ENCODE measurements at regions not wholly inside any gene's neighbourhood (a gene's known extent, or its start where the extent isn't known, plus 50 kb on each side); places are given as distances from the start of the nearest gene placed in this dataset.
A peak's percentile ranks its signal among the peaks of the same experiment; 100 is the strongest.

DNA sequence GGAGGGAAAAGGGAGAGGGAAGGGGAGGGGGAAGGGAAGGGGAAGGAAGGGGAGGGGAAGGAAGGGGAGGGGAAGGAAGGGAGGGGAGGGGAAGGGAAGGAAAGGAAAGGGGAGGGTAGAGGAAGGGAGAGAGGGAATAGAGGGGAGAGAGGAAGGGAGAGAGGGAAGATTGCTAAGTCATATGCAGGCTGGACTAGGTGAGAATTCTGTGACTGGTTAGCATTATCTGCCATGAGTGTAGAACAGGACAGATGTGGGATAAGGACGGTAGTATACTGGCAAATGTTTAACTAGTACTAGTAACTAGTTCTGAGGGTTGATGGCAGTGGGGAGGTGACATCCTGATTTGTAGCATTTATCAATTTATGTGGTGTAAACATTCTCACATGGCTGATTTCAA, 203.5 kb upstream of the RAD23B start:
- Histone ChIP-seq H3K36me3 (no peaks in the 10 kb centered on the region), H3K9me3 (ENCODE audit: severe bottlenecking) (no peaks in the 10 kb centered on the region), H3K27ac (no peak overlapping the region), H3K27me3 (ENCODE audit: insufficient read depth, low read depth, severe bottlenecking) (no peaks in the 10 kb centered on the region), H3K4me3 (ENCODE audit: low read depth, low read length) (no peak overlapping the region)
- no peak for DNase-seq
- TF ChIP-seq, protein P1, sequence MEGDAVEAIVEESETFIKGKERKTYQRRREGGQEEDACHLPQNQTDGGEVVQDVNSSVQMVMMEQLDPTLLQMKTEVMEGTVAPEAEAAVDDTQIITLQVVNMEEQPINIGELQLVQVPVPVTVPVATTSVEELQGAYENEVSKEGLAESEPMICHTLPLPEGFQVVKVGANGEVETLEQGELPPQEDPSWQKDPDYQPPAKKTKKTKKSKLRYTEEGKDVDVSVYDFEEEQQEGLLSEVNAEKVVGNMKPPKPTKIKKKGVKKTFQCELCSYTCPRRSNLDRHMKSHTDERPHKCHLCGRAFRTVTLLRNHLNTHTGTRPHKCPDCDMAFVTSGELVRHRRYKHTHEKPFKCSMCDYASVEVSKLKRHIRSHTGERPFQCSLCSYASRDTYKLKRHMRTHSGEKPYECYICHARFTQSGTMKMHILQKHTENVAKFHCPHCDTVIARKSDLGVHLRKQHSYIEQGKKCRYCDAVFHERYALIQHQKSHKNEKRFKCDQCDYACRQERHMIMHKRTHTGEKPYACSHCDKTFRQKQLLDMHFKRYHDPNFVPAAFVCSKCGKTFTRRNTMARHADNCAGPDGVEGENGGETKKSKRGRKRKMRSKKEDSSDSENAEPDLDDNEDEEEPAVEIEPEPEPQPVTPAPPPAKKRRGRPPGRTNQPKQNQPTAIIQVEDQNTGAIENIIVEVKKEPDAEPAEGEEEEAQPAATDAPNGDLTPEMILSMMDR (IDR thresholded peaks at IDR 0.05; ENCODE audit: low read depth, low read length) = no peak

DNA sequence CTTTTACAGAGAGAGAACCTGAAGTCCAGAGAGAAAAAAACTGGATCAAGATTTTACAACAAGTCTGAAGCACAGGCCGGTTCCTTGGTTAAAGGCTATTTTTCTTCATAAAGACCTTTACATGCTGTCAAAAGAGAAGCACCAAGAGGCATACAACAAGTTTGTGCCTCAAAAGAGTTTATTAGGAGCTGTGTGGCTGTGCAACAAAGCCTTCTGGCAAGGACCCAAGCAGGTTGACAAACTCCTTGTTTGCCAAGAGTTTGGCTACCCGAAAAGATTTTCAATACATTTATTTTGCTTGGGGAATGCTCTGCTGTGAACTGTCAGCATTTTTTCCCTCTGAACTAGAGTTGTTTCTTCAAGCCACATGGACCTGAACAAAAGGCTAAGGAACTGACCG, 202.9 kb upstream of the RAD23B start:
- Histone ChIP-seq H3K27ac (no peak overlapping the region), H3K9me3 (ENCODE audit: severe bottlenecking) (no peaks in the 10 kb centered on the region), H3K36me3 (no peaks in the 10 kb centered on the region), H3K27me3 (ENCODE audit: insufficient read depth, low read depth, severe bottlenecking) (no peaks in the 10 kb centered on the region), H3K4me3 (ENCODE audit: low read depth, low read length) (no peak overlapping the region)
- TF ChIP-seq, protein P1 (IDR thresholded peaks at IDR 0.05; ENCODE audit: low read depth, low read length) = no peak
- no peak for DNase-seq

DNA sequence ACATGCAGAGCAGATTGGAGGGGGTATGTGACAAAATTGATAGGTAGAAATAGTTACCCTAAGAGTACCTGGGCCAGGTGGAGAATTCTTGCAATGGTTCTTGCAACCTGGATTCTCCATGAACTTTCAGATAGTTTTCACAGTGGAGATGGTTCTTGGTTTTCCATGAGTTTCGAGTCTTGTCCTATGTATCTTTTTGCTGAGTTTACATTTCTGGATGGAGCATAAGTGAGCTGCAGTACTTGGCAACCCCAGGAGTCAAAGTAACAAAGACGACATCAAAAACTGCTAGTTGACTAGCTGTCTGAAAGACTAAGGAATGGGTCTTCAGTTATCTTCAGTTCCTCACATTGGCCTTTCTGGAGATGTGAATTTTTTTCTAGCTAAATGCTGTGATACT, 196.6 kb upstream of the RAD23B start:
- no peaks in the 10 kb centered on the region for H3K27me3 ChIP-seq (ENCODE audit: insufficient read depth, low read depth, severe bottlenecking)
- TF ChIP-seq, protein P1 (IDR thresholded peaks at IDR 0.05; ENCODE audit: low read depth, low read length) = no peak
- no peak for DNase-seq
- no peaks in the 10 kb centered on the region for H3K36me3 ChIP-seq
- no peak overlapping the region for H3K4me3 ChIP-seq (ENCODE audit: low read depth, low read length)
- H3K27ac ChIP-seq = no peak overlapping the region
- H3K9me3 ChIP-seq (ENCODE audit: severe bottlenecking) = no peaks in the 10 kb centered on the region

DNA sequence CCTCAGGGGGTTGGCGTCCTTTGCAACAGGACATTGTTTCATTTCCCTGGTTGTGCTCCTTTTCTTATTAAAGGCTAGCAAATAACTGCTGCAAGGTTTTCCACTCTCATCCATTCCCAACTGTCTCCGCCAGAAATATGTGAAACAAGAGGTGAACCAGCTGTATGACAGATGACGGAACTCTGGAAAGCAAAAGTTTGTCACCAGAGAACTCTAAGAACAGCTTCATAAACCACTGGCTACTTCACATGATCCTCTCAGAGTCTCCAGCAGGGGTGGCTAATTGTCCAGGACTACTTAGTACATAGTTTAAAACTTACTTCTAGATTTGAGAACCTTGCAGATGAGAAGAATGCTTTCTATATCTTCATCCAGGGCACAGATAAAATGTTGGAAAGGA, 195.9 kb upstream of the RAD23B start:
- no peak overlapping the region for H3K4me3 ChIP-seq (ENCODE audit: low read depth, low read length)
- H3K36me3 ChIP-seq = no peaks in the 10 kb centered on the region
- no peak overlapping the region for H3K27ac ChIP-seq
- no peak for DNase-seq
- no peaks in the 10 kb centered on the region for H3K27me3 ChIP-seq (ENCODE audit: insufficient read depth, low read depth, severe bottlenecking)
- no peaks in the 10 kb centered on the region for H3K9me3 ChIP-seq (ENCODE audit: severe bottlenecking)
- TF ChIP-seq, protein P1 (IDR thresholded peaks at IDR 0.05; ENCODE audit: low read depth, low read length) = peak; percentile 42; the same call in 1 of the 2 replicates

DNA sequence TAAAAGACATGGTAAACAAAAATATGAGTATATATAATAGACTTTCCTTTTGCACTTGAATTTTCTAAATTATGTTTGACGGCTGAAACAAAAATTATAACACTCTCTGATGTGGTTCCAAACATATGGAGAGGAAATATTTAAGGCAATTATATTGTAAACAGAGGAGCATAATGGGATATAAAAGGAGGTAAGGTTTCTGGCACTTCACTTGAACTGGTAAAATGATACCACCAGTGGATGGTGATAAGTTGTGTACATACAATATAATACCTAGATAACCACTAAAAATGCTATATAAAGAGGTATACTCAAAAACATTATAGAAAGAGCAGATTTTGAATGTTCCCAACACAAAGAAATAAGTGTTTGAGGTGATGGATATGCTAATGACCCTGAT, 192.9 kb upstream of the RAD23B start:
- Histone ChIP-seq H3K4me3 (ENCODE audit: low read depth, low read length) (no peak overlapping the region), H3K36me3 (no peaks in the 10 kb centered on the region), H3K9me3 (ENCODE audit: severe bottlenecking) (no peaks in the 10 kb centered on the region), H3K27ac (no peak overlapping the region), H3K27me3 (ENCODE audit: insufficient read depth, low read depth, severe bottlenecking) (no peaks in the 10 kb centered on the region)
- no peak for DNase-seq
- TF ChIP-seq, protein P1 (IDR thresholded peaks at IDR 0.05; ENCODE audit: low read depth, low read length) = no peak

DNA sequence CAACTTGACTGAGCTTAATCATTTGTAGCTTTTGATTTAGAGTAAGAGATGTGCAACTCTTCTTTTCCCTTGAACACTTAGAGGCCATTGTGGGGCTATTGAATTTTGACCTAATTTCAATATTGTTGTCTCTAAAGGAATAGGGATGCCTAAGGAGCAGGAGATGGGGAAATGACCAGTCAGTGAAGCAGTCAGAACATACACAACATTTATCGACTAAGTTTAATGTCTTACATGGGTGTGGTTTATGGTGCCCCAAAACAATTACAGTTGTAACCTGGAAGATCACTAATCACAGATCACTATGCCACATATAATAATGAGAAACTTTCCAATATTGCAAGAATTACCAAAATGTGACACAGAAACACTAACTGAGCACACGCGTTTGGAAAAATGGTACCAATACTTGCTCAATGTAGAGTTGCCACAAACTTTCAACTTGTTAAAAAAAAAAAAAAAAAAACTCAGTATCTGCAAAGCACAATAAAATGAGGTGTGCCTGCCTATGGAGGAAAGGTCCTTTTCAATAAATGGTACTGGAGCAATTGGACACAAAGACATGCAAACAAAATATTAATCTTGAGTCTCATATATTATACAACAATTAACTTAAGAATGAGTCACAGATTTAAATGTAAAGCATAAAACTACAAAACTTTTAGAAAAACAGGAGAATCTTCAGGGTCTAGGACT, 189.6 kb upstream of the RAD23B start:
- DNase-seq = no peak
- no peak overlapping the region for H3K27ac ChIP-seq
- TF ChIP-seq, protein P1 (IDR thresholded peaks at IDR 0.05; ENCODE audit: low read depth, low read length) = no peak
- H3K4me3 ChIP-seq (ENCODE audit: low read depth, low read length) = no peak overlapping the region
- H3K27me3 ChIP-seq (ENCODE audit: insufficient read depth, low read depth, severe bottlenecking) = no peaks in the 10 kb centered on the region
- H3K36me3 ChIP-seq = no peaks in the 10 kb centered on the region
- no peaks in the 10 kb centered on the region for H3K9me3 ChIP-seq (ENCODE audit: severe bottlenecking)

Measured in WERI-Rb-1 (cell line).